ENCODE measurements at regions not wholly inside any gene's neighbourhood (a gene's known extent, or its start where the extent isn't known, plus 50 kb on each side); places are given as distances from the start of the nearest gene placed in this dataset.

GRCh38 chr10:3960496-3960895 is 175.5 kb upstream of the KLF6 start:
- H3K27me3 ChIP-seq (ENCODE audit: control insufficient read depth, insufficient read depth, low read length), result no peaks in the 10 kb centered on the region
- no peaks in the 10 kb centered on the region for H3K36me3 ChIP-seq (ENCODE audit: control insufficient read depth, insufficient read depth, low read length)
- TF ChIP-seq, protein P1, sequence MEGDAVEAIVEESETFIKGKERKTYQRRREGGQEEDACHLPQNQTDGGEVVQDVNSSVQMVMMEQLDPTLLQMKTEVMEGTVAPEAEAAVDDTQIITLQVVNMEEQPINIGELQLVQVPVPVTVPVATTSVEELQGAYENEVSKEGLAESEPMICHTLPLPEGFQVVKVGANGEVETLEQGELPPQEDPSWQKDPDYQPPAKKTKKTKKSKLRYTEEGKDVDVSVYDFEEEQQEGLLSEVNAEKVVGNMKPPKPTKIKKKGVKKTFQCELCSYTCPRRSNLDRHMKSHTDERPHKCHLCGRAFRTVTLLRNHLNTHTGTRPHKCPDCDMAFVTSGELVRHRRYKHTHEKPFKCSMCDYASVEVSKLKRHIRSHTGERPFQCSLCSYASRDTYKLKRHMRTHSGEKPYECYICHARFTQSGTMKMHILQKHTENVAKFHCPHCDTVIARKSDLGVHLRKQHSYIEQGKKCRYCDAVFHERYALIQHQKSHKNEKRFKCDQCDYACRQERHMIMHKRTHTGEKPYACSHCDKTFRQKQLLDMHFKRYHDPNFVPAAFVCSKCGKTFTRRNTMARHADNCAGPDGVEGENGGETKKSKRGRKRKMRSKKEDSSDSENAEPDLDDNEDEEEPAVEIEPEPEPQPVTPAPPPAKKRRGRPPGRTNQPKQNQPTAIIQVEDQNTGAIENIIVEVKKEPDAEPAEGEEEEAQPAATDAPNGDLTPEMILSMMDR (IDR thresholded peaks at IDR 0.05; ENCODE audit: insufficient read depth, low read depth, low read length), result no peak
- POLR2A ChIA-PET, result no interaction called here
- CTCF ChIA-PET, result interaction anchor here (1.1 kb wide), 1 partner anchor 15 kb away, joined by 4 read pairs; no protein-coding TSS in a partner anchor
- no peak for DNase-seq (ENCODE audit: low read depth)
- no peak overlapping the region for H3K4me3 ChIP-seq (ENCODE audit: low read depth, low read length)

- POLR2A ChIA-PET, result no interaction called here
- Histone ChIP-seq H3K4me3 (ENCODE audit: low read depth, low read length) (no peak overlapping the region), H3K36me3 (ENCODE audit: control insufficient read depth, insufficient read depth, low read length) (no peaks in the 10 kb centered on the region), H3K27me3 (ENCODE audit: control insufficient read depth, insufficient read depth, low read length) (no peaks in the 10 kb centered on the region)
- CTCF ChIA-PET, result interaction anchor here (0.6 kb wide), 1 partner anchor 10 kb away, joined by 3 read pairs; no protein-coding TSS in a partner anchor
- no peak for DNase-seq (ENCODE audit: low read depth)
- TF ChIP-seq, protein P1 (IDR thresholded peaks at IDR 0.05; ENCODE audit: insufficient read depth, low read depth, low read length), result no peak
These were observed 174.6 kb upstream of the KLF6 start for GRCh38 chr10:3959370-3960325.

- DNase-seq (ENCODE audit: low read depth), result no peak
- Histone ChIP-seq H3K27me3 (ENCODE audit: control insufficient read depth, insufficient read depth, low read length) (no peaks in the 10 kb centered on the region), H3K36me3 (ENCODE audit: control insufficient read depth, insufficient read depth, low read length) (no peaks in the 10 kb centered on the region), H3K4me3 (ENCODE audit: low read depth, low read length) (no peak overlapping the region)
- TF ChIP-seq, protein P1 (IDR thresholded peaks at IDR 0.05; ENCODE audit: insufficient read depth, low read depth, low read length), result no peak
- ChIA-PET CTCF (no interaction called here), POLR2A (no interaction called here)
These were observed 173.5 kb upstream of the KLF6 start for GRCh38 chr10:3958472-3958996.

- ChIA-PET CTCF (interaction anchor here (0.6 to 0.9 kb wide), 2 partner anchors 14 to 171 kb away, joined by 3 to 4 read pairs; no protein-coding TSS in a partner anchor), POLR2A (no interaction called here)
- TF ChIP-seq, protein P1 (IDR thresholded peaks at IDR 0.05; ENCODE audit: insufficient read depth, low read depth, low read length), result no peak
- H3K36me3 ChIP-seq (ENCODE audit: control insufficient read depth, insufficient read depth, low read length), result no peaks in the 10 kb centered on the region
- DNase-seq (ENCODE audit: low read depth), result no peak
- H3K4me3 ChIP-seq (ENCODE audit: low read depth, low read length), result no peak overlapping the region
- no peaks in the 10 kb centered on the region for H3K27me3 ChIP-seq (ENCODE audit: control insufficient read depth, insufficient read depth, low read length)
These were observed 171.1 kb upstream of the KLF6 start for GRCh38 chr10:3955955-3956617.

DNA sequence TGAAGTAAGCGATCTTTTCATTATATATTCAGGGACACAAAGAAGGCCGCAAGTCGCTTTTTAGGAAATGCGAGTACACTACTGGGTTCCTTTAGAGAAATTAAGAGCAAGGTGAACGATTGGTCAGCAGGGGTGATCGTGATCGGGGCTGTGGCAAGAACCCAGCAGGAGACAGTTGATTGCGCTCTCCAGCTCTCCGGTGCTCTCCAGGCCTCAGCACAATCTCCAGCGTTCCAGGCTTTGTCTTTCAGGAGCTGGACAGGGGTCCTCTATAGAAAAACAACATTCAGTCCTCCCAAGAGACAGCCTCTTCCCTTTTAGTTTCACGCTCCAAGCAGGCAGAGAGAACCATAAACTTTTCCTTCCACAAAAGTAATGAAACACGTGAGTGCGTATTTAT is 170.5 kb upstream of the KLF6 start:
- TF ChIP-seq, protein P1 (IDR thresholded peaks at IDR 0.05; ENCODE audit: insufficient read depth, low read depth, low read length), result no peak
- POLR2A ChIA-PET, result no interaction called here
- no peak overlapping the region for H3K4me3 ChIP-seq (ENCODE audit: low read depth, low read length)
- no peak for DNase-seq (ENCODE audit: low read depth)
- CTCF ChIA-PET, result interaction anchor here (0.6 kb wide), 1 partner anchor 172 kb away, joined by 4 read pairs; no protein-coding TSS in a partner anchor
- no peaks in the 10 kb centered on the region for H3K27me3 ChIP-seq (ENCODE audit: control insufficient read depth, insufficient read depth, low read length)
- H3K36me3 ChIP-seq (ENCODE audit: control insufficient read depth, insufficient read depth, low read length), result no peaks in the 10 kb centered on the region
